ENCODE measurements at regions not wholly inside any gene's neighbourhood (a gene's known extent, or its start where the extent isn't known, plus 50 kb on each side); places are given as distances from the start of the nearest gene placed in this dataset.
"Not testable (repeated sequence)": the region's sequence is repeated elsewhere in the genome, so short reads cannot be mapped to it uniquely, and the experiment has no call there.

- Histone ChIP-seq H3K4me1 (no peaks in the 10 kb centered on the region), H3K36me3 (no peaks in the 10 kb centered on the region), H3K4me3 (no peak overlapping the region), H3K9me3 (no peaks in the 10 kb centered on the region), H3K27ac (no peak overlapping the region), H3K27me3 (no peaks in the 10 kb centered on the region)
- no peak for DNase-seq
- TF ChIP-seq POLR2A (IDR thresholded peaks at IDR 0.05) = no peak
- no peak for TF ChIP-seq CTCF (IDR thresholded peaks at IDR 0.05)
- intact Hi-C loops (cut with DNase I; ENCODE audit: low total_unique reads) = no loop called here
These were observed 81.9 kb upstream of the CCND2 start for GRCh38 chr12:4191642-4192041.

- Histone ChIP-seq H3K27ac (no peak overlapping the region), H3K4me3 (no peak overlapping the region), H3K4me1 (no peaks in the 10 kb centered on the region), H3K27me3 (no peaks in the 10 kb centered on the region), H3K36me3 (no peaks in the 10 kb centered on the region), H3K9me3 (no peaks in the 10 kb centered on the region)
- no peak for TF ChIP-seq POLR2A (IDR thresholded peaks at IDR 0.05)
- TF ChIP-seq CTCF (IDR thresholded peaks at IDR 0.05) = no peak
- intact Hi-C loops (cut with DNase I; ENCODE audit: low total_unique reads) = no loop called here
- DNase-seq = no peak
These were observed 82.4 kb upstream of the CCND2 start for GRCh38 chr12:4191149-4191548.

GRCh38 chr12:4190366-4191063 lies 83.0 kb upstream of the CCND2 start:
- intact Hi-C loops (cut with DNase I; ENCODE audit: low total_unique reads) = no loop called here
- no peaks in the 10 kb centered on the region for H3K4me1 ChIP-seq

GRCh38 chr12:4189721-4190120 lies 83.8 kb upstream of the CCND2 start:
- DNase-seq = no peak
- Histone ChIP-seq H3K27me3 (peaks cover 0 to under 1% of the 10 kb centered on the region in 2 donors), H3K9me3 (no peaks in the 10 kb centered on the region), H3K4me3 (no peak overlapping the region), H3K36me3 (no peaks in the 10 kb centered on the region), H3K4me1 (no peaks in the 10 kb centered on the region), H3K27ac (no peak overlapping the region)
- intact Hi-C loops (cut with DNase I; ENCODE audit: low total_unique reads) = no loop called here
- TF ChIP-seq POLR2A (IDR thresholded peaks at IDR 0.05) (no peak), CTCF (IDR thresholded peaks at IDR 0.05) (no peak)

More at GRCh38 chr12:4190366-4191063, 83.0 kb upstream of the CCND2 start:
- DNase-seq = no peak
- Histone ChIP-seq H3K27me3 (no peaks in the 10 kb centered on the region), H3K36me3 (no peaks in the 10 kb centered on the region), H3K4me3 (no peak overlapping the region), H3K9me3 (no peaks in the 10 kb centered on the region), H3K27ac (no peak overlapping the region)
- TF ChIP-seq CTCF (IDR thresholded peaks at IDR 0.05) = no peak
- TF ChIP-seq POLR2A (IDR thresholded peaks at IDR 0.05) = no peak

- Histone ChIP-seq H3K27ac (no peak overlapping the region), H3K36me3 (no peaks in the 10 kb centered on the region), H3K27me3 (peaks cover 0 to 5% of the 10 kb centered on the region in 2 donors), H3K4me1 (no peaks in the 10 kb centered on the region), H3K9me3 (no peaks in the 10 kb centered on the region), H3K4me3 (no peak overlapping the region)
- TF ChIP-seq POLR2A (IDR thresholded peaks at IDR 0.05) (no peak), CTCF (IDR thresholded peaks at IDR 0.05) (no peak)
- DNase-seq = no peak
- intact Hi-C loops (cut with DNase I; ENCODE audit: low total_unique reads) = no loop called here
These were observed 85.6 kb upstream of the CCND2 start for GRCh38 chr12:4187916-4188315.

GRCh38 chr12:4187315-4187714 lies 86.2 kb upstream of the CCND2 start:
- H3K4me1 ChIP-seq; H3K36me3 ChIP-seq; H3K27me3 ChIP-seq; intact Hi-C loops (cut with DNase I; ENCODE audit: low total_unique reads); H3K4me3 ChIP-seq; H3K27ac ChIP-seq; H3K9me3 ChIP-seq; DNase-seq: not testable (repeated sequence)

All from uterus (tissue), 3 donors.